Activated CD8-positive, alpha-beta T cell treated with anti-CD3 and anti-CD28 coated beads for 36 hours (primary cell): ENCODE measurements at regions not wholly inside any gene's neighbourhood (a gene's known extent, or its start where the extent isn't known, plus 50 kb on each side); places are given as distances from the start of the nearest gene placed in this dataset.

Source experiments
- ATAC-seq: fragments of 200-7000 bp; cut with Tn5 transposase; one replicate; pipeline ENCODE4 v1.10.0; 2021; ENCODE audit warnings: mild to moderate bottlenecking, moderate library complexity
- CTCF ChIA-PET: fragments of 350-600 bp; sonication (Branson Sonifier 250); formaldehyde crosslinking; loops from one replicate; lab custom pipeline; 2021; ENCODE audit warnings: antibody characterized with exemption; lab: Charles Lee
- POLR2A ChIA-PET: fragments of 350-600 bp; sonication (Branson Sonifier 250); formaldehyde crosslinking; loops from one replicate; lab custom pipeline; 2021; ENCODE audit warnings: antibody characterized with exemption; lab: Charles Lee
- DNase-seq: peaks from one replicate; pipeline ENCODE4 v3.0.0-alpha.2; 2020
- H3K27ac Mint-ChIP-seq: one replicate; pipeline ENCODE4 v1.8.0; 2021; ENCODE audit warnings: mild to moderate bottlenecking, mixed read lengths
- H3K27me3 Mint-ChIP-seq: one replicate; pipeline ENCODE4 v1.8.0; 2021; ENCODE audit warnings: mixed read lengths
- H3K36me3 Mint-ChIP-seq: one replicate; pipeline ENCODE4 v1.8.0; 2021; ENCODE audit warnings: low read depth, mixed read lengths
- H3K4me1 Mint-ChIP-seq: one replicate; pipeline ENCODE4 v1.8.0; 2021; ENCODE audit warnings: low read depth, mixed read lengths
- H3K4me3 Mint-ChIP-seq: one replicate; pipeline ENCODE4 v1.8.0; 2021; ENCODE audit warnings: mild to moderate bottlenecking, moderate library complexity, mixed read lengths
- H3K9me3 Mint-ChIP-seq: one replicate; pipeline ENCODE4 v1.8.0; 2021; ENCODE audit warnings: mixed read lengths
- CTCF ChIP-seq: fragments of 200-600 bp; IDR thresholded peaks from one replicate; pipeline ENCODE4 v1.8.0; 2022; ENCODE audit warnings: antibody characterized with exemption, mild to moderate bottlenecking
- intact Hi-C: fragments of 100-400 bp; cut with micrococcal nuclease; formaldehyde crosslinking; loops from one replicate; pipeline ENCODE4 v1.10.0; 2022

- Mint-ChIP-seq H3K27ac (no peak overlapping the region), H3K27me3 (peaks cover 1% of the 10 kb centered on the region), H3K9me3 (no peaks in the 10 kb centered on the region), H3K36me3 (no peaks in the 10 kb centered on the region), H3K4me3 (no peak overlapping the region), H3K4me1 (no peaks in the 10 kb centered on the region)
- TF ChIP-seq CTCF = no peak
- DNase-seq (no peak), ATAC-seq (no peak)
- intact Hi-C loops = no loop called here
- CTCF ChIA-PET = no interaction called here
- POLR2A ChIA-PET = no interaction called here
Measured at GRCh38 chr6:141118991-141119390, 1013.7 kb upstream of the GJE1 start.

GRCh38 chr6:141117874-141118273 lies 1014.9 kb upstream of the GJE1 start:
- intact Hi-C loops = no loop called here
- CTCF ChIA-PET = interaction anchor here (1.7 kb wide), 1 partner anchor 40 kb away, joined by 5 read pairs; no protein-coding TSS in a partner anchor
- no peak for DNase-seq
- Mint-ChIP-seq H3K27me3 (peaks cover 1% of the 10 kb centered on the region), H3K9me3 (no peaks in the 10 kb centered on the region), H3K27ac (no peak overlapping the region), H3K4me3 (no peak overlapping the region), H3K4me1 (no peaks in the 10 kb centered on the region), H3K36me3 (no peaks in the 10 kb centered on the region)
- POLR2A ChIA-PET = no interaction called here
- TF ChIP-seq CTCF = no peak
- ATAC-seq = no peak

- no peak for TF ChIP-seq CTCF
- ChIA-PET CTCF (no interaction called here), POLR2A (no interaction called here)
- H3K27me3 Mint-ChIP-seq = no peaks in the 10 kb centered on the region
- no peaks in the 10 kb centered on the region for H3K9me3 Mint-ChIP-seq
- no peak overlapping the region for H3K27ac Mint-ChIP-seq
- H3K36me3 Mint-ChIP-seq = no peaks in the 10 kb centered on the region
- DNase-seq = no peak
- H3K4me3 Mint-ChIP-seq = no peak overlapping the region
- no peak for ATAC-seq
- H3K4me1 Mint-ChIP-seq = no peaks in the 10 kb centered on the region
- intact Hi-C loops = no loop called here
Measured at GRCh38 chr6:141110481-141110880, 1022.2 kb upstream of the GJE1 start.

- TF ChIP-seq CTCF = no peak
- no peak for ATAC-seq
- no peak for DNase-seq
- no peaks in the 10 kb centered on the region for H3K9me3 Mint-ChIP-seq
- intact Hi-C loops = no loop called here
- CTCF ChIA-PET = no interaction called here
- no peaks in the 10 kb centered on the region for H3K36me3 Mint-ChIP-seq
- no peaks in the 10 kb centered on the region for H3K4me1 Mint-ChIP-seq
- no peak overlapping the region for H3K27ac Mint-ChIP-seq
- peaks cover 2% of the 10 kb centered on the region for H3K27me3 Mint-ChIP-seq
- no peak overlapping the region for H3K4me3 Mint-ChIP-seq
- POLR2A ChIA-PET = no interaction called here
Measured at GRCh38 chr6:141107591-141108160, 1025.0 kb upstream of the GJE1 start.

- ChIA-PET POLR2A (no interaction called here), CTCF (no interaction called here)
- H3K4me3 Mint-ChIP-seq = no peak overlapping the region
- no peaks in the 10 kb centered on the region for H3K9me3 Mint-ChIP-seq
- no peak for DNase-seq
- no peaks in the 10 kb centered on the region for H3K4me1 Mint-ChIP-seq
- peaks cover 5% of the 10 kb centered on the region for H3K27me3 Mint-ChIP-seq
- intact Hi-C loops = no loop called here
- no peak overlapping the region for H3K27ac Mint-ChIP-seq
- ATAC-seq = no peak
- TF ChIP-seq CTCF = no peak
- H3K36me3 Mint-ChIP-seq = no peaks in the 10 kb centered on the region
Measured at GRCh38 chr6:141105481-141105880, 1027.2 kb upstream of the GJE1 start.
